ENCODE measurements at regions not wholly inside any gene's neighbourhood (a gene's known extent, or its start where the extent isn't known, plus 50 kb on each side); places are given as distances from the start of the nearest gene placed in this dataset.
A peak's percentile ranks its signal among the peaks of the same experiment; 100 is the strongest.
"Not testable (repeated sequence)": the region's sequence is repeated elsewhere in the genome, so short reads cannot be mapped to it uniquely, and the experiment has no call there.

DNA sequence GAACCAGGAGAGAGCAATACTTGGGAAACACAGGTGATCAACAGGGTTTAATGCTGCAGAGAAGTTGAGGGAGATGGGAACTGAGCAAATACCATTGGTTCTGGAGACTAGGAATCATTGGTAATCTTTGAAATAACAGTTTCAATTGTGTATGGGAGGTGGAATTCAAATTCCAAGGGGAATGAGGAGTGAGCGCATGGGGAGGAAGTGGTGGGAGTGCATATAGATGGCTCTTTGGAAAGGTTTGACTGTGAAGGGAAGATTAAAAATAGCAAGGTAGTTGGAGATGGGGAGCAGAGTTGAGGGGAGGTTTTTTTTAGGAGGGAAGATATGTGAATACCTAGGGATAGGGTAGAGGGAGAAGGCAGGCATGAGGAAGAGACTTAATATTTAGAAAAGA lies 51.1 kb upstream of the ROPN1 start:
- no peak for DNase-seq

DNA sequence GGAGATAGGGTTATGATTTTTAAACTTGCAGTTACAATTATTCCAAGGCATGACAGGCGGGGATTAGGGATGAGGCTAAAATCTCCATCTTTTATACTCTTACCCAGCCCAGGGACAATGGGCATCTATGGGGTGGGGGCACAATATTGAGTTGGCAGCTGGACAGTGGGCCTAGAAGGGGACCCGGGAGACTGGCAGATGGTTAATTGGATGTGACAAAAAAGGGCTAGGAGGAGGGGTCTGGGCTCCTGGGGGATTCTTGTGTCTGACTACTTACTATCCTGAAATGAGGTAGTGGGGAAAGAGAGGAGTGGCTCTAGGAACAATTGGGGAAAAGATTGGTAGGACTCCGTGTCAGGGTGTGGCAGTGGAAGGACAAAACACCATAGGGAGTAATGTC lies 53.0 kb upstream of the ROPN1 start:
- no peak for DNase-seq

DNA sequence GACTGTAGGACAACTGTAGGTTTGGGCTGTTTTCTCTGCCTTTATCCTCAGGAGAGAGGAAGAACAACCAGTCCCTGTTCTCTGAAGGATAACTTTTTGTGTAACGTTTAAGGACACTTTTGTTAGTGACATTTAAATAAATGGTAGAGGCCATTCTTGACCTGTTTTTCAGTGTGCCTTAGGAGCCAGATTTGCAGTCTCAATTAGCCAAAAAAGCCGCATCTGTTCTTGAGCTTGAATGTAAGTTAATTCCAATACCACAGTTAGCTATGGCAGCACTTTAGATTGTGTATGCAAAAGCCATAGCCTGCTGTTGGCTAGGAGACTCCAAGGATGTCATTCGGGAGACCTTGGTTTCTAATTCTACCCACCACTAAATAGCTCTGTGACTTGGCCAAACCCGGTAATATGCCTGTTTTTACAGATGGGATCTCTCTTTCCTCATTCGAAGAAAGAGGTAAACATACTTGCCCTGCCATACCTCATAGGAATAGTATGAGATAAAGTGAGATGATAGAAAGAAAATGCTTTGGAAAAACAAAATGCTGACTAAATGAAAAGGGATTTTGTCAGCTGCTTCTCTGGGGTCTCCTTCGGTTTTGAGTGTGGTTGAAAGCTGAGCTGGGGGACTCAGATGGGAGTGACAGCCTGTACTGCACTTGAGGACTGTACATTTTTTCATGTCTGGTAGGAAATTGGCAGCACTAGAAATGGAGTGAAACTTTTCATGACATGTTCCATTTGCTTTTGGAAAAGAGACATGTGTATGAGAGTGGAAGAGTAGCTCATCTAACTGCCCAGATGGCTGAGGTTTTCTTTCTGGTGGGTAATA lies 57.3 kb upstream of the ROPN1 start:
- no peak for DNase-seq

DNA sequence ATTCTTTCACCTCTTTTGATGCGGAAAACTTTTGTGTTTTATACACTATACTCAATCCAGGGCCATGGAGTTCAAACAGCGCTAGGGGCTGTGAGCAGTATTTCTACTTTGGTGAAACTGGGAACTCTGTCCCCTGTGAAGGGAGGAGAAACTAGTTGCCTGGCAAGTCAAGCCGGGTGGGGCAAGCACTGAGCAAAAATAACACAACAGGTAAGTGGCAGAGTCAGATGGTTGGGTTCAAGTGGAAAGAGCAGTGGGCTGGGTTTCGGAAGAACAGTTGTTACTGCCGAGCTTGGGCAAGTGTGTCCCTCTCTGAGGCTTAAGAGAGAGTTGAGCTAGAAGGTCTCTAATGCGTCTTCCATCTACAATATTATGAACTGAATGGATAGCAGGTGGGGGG lies 59.7 kb upstream of the ROPN1 start:
- DNase-seq = no peak

DNA sequence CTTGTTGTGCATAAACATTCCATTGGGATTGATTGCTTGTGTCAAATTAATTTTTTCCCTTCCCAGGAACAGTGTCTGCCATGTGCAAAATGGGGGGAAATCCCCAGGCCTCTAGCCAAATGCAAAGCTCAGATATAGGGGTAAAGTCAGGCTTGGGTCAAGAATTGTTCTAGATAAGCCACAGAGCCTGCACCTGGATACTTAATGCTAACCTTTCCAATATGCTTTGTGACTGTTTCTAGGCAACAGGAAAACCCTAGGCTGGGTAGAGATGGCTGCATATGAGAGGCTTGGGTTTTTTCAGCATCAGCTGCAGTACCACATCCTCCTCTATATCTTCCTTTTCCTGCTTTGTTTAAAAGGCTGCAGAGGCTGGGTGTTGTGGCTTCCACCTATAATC lies 61.9 kb upstream of the ROPN1 start:
- peak; percentile 19 for DNase-seq

DNA sequence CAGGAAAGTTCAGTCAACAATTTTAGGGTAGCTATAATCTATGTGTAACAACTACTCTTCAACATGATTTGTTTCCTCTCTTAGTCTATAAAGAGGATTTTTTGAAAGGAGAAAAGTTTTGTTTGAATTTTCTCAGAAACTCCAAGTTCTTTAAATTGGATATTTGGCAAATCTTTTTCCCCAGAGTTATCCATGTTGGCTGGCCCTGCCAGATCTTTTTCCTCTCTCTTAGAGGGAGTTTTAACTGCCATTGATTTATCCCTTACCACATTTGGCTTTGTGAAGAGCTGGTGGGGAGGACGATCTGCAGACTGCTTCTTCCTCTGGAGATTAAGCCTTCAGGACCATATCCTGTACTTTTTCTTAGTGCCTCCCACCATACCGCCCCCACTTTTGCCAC lies 64.9 kb upstream of the ROPN1 start:
- no peak for DNase-seq

DNA sequence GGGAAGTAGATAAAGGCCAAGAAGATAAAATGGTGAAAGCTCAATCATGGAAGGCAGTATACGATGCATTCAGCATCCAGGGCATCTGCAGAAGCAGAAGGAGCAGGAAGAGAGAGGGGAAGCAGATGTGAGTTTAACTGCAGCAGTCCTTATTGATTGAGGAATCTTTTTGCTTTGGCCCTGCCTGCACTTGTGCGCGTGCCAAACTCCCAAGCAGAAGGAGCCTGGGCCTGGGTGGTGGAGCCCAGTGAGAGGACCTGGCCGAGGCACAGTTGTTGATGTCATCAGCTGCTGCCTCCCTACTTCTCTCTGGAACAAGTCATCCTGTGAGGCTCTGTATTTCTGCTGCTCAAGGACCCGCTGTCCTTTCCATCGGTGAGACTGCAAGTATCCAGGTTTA lies 65.5 kb upstream of the ROPN1 start:
- DNase-seq = no peak

DNA sequence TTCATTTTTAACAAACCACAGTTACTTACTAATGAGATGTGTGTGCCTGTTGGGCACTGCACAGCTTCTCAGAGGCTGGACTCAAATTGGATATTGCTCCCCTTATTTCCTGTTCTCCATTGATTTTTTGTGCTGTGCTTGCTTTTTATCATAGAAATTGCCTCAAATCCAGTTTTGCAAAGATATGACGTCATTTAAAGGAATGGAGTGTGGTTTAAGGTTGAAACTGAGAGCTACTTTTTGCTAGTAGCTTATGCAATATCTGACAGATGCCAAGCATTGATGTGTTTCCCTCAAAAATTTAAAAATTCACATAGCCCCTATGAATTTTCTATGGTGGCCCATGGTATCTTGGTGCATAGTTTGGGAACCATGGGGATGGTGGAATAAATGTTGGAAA lies 67.7 kb upstream of the ROPN1 start:
- no peak for DNase-seq

DNA sequence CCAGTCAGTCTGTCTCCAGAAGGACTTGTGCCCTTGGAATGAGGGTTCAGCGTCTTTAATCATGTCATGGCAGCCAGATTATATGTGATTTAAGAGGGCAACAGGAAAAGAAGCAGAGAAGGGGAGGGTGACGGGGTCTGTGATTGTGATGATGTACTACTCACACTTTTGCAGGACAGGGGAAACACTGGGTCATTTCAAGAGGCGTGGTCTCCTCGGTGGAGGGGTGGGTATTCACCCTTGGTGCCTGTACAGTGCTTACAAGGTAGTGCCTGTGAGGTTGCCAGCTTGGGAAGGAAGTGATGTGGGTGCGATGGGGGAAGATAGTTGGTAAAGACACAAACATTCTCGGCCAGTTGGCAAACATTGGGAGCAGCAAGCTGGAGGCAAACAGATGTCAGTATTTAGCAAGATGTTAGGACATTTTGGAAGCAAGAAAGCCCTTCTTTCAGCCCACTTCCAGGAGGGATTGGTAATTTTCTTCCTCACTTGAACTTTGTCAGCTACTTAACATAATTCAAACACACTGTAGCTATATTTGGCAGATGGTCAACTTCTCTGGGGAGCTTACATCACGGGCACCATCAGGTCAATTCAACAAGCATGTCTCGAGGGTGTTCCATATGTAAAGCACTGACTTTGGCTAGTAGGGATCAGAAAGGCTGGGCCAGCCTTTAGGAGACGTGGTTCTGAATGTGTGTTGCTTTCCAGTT lies 71.4 kb upstream of the ROPN1 start:
- DNase-seq = no peak

DNA sequence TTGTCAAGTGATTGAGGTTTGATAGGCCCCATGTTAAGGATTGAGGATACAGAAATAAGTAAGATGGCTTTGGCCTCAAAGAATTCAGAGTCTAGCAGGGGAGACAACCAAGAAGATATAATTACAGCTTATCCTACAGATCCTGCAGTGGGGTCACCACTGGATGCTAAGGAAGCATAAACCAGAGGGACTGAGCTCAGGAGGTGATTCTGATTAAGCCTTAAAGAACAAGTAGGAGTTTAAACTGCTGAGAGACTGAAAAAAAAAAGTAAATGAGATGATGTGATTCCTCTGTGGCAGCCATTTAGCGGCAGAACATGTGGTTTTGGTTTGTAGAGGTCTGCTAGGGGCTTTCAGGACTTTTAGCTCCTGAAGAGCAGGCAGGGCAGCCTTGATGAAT lies 72.1 kb upstream of the ROPN1 start:
- no peak for DNase-seq

DNA sequence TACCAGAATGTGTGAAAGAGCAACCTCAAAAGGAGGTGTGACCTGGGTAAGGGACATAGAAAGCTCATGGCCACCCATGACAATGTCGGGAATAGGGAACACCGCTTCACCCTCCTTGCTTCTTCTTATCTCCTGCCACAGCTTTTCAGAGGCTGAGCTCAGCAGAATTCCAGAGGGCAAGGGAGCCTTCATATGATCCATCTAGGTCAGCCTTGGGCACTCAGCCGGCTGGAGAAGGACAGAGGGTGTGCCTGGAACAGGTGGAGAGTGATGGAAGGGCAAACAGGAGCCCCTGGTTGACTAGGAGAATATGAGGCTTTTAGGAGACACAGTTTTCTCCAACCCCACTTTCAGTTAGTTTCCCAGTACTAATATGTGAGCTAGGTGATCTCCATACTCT lies 74.6 kb upstream of the ROPN1 start:
- not testable (repeated sequence) for DNase-seq

DNA sequence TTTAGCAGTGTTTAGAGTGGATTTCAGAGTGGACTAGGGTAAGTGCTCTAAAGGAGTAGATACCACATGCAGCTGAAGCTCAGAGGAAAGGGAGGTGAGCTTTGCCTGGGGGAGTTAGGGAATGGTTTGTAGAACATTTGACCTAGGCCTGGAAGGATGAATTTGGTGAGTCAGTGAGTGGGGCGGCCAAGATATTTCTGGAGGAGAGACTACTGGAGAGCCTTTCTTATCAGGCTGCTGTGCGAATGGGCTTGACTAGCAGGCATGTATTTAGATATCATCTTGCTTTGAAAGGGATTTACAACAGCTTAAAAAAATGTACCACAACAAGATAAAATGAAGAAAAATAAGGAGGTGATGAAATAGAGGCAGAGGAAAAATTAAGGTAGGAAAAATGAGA lies 77.8 kb upstream of the ROPN1 start:
- DNase-seq = not testable (repeated sequence)

DNA sequence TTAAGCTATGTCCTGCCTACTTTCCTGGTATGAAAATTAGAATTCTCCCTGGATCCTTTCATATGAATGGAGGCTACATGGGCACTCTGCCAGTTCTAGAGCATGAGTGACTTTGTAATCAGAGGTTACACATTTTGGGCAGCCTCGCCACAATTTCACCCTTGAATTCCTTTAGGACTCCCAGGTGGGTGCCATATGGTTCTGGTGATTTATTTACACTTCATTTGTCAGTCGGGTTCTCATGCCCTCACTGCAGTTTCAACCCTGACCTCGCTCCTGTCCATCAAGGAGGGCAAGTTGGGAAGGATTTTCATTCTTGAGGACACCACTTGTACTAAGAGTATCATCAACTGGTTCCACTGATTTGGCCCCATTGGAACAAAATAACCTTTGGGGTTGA lies 83.2 kb upstream of the ROPN1 start:
- DNase-seq = not testable (repeated sequence)

DNA sequence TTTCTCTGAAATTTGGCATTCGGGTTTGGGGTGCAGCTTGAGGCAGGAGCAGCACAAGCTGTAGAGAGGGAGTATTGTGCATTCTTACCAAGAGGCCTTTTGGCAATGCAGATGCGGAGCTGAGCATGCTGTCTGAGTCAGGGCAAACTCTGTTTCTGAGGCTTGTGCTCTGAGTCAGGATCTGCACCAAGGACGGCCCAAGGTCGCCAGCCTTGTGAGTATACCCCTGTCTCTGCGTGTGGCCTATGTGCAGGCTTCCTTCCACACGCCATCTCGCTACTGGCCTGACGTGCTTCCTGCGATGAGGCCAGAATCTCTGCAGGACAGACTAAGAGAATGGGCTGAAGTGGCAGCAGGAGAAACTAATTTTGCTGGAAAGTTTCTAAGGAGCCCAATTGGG lies 83.8 kb upstream of the ROPN1 start:
- DNase-seq = no peak

DNA sequence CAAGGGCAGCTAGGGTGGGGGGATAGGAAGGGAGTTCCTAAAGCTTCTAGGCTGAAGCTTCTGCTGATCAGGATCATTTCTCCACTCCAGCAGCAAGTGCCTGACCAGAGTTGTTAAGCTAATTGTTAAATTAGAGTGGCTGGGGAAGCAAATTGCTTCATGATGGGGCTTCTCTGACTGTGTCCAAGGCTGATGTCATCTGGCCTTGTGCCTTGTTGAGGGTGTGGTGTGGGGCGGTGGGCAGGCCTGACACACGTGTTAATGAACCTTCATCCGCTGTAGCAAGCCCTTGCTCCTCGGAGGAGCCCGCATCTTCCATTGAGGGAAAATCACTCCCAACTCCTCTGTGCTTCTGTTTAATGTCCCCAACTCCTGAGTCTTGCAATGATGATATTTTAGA lies 84.3 kb upstream of the ROPN1 start:
- DNase-seq = no peak

DNA sequence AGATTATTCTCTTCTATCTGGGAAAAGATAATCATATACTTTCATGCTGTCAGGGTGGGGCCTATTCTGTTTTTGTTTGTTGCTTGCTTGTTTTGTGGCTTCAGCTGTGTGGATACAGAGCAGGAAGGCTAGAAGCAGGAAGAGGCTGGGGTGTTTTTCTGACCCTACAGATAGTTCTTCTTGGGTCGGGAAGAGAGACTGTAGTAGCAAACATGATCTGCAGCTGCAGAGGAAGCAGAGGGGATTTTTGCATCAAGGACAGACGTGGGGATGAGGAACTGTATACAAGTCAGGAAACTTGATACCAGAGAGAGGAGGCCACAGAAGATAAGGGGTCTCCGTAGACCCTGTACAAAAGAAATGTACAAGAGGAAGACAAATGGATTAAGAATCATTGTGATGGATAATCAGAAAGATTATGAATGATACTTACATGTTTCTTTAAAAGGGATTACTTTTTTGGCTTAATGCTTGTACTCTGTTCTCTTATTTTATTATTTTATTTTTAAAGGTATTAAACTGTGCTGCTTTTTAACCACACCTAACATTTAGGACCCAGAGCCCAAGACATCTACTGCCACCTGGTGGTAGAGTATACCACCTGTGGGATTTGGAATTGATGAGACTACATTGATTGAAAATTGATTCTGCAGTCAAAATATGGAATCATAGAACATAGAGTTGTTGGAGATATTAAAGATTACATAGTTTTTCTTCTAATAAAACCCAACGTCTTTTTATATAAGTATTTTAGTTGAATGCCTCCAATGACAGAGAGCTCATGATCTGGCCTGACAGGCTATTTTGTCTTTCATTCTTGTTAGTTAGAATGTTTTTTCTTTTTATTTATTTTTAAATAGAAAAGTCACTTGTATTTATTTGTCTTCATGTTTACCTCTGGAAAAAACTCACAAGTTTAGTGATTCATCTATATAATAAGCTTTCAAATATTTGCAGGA lies 87.3 kb upstream of the ROPN1 start:
- DNase-seq = peak; percentile 63

DNA sequence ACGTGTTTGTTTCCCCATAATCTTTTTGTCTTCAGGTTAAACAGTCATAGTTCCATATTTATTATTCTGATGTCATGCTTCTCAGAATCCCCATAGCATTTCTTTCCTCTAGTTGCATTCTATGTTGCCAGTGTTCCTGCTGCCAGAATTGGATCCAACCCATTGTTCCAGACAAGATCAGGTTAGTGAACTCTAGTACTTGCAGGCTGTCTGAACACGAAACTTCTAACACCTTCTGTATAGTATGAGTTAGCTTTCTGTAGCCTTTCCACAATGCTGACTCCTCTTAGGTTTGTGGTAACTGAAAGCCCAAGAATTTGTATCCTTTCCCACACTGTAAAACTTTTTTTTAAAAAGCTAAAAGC lies 88.0 kb upstream of the ROPN1 start:
- no peak for DNase-seq

DNA sequence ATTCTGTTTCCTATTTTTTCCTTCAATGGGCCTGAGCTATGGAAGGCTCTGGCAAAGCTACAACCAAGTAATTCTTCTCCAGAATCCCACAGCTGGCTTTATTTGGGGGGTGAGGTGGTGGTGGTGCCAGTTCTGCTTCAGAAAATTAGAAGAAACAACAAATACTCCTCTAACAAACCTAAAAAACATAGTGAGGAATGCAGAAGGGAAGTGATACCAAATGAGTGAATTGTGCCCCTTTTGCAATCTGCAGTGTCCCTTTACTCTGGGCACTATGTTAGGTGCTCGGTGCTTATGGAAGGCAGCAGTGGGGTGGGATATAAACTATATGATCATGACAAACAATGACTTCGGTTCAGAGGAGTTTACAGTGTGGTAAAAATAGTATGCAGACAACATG lies 90.4 kb upstream of the ROPN1 start:
- DNase-seq = no peak

DNA sequence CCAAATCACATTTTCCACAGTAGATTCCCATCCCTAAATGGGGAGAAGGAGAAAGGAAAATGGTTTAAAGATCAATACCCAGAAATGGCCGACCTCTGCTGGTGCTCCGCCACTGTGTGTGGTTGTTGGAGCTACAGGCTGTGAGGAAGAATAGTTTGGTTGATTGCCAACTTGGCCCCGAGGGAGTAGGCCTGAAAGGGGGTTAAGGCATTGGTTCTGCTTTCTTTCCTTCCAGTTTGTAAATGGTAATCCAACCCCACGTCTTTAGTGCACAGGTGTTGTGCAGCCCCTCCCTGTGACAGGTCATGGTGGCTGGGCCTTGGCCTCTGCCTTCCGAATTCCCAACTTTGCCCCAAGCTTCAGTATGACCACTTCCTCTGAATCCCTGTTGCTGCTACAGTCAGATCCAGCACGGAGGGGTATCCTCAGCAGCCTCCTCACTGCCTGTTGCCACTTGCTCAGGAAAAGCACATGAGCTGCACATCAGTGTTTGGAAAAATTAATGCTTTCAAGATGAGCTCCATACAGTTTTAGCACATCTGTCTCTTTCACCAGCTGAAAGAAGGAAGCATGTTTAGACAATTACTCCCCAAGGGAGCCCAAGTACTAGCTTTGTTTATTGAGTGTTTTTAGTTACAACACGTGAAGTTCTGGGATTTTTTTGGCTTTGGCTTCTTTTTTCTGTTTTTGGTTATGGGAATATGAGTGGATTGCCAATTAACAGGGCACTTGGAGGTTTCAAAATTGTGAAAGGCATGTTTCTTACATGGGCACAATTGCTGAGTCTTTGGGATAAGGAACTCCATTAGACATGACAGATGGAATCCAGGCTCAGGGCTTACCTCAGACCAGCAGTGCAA lies 92.3 kb upstream of the ROPN1 start:
- peak; percentile 46 for DNase-seq

DNA sequence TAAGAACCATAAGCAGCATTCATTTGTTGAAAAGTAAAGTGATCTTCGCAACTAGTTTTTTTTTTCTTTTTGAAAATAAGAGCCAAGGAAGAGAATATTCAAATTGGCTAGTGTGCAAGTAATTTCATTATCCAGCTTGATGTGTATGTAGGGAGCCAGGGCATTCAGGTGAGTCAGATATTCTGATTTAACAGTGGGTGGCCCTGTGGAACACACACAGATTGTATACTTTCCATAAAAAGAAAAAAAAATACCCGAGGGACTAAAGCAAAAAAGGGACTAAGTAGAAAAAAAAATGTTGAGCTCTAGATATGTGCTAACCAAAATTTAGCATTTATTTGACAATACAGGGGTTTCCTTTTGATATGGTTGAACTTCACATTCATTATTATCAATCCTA lies 96.9 kb upstream of the ROPN1 start:
- no peak for DNase-seq

DNA sequence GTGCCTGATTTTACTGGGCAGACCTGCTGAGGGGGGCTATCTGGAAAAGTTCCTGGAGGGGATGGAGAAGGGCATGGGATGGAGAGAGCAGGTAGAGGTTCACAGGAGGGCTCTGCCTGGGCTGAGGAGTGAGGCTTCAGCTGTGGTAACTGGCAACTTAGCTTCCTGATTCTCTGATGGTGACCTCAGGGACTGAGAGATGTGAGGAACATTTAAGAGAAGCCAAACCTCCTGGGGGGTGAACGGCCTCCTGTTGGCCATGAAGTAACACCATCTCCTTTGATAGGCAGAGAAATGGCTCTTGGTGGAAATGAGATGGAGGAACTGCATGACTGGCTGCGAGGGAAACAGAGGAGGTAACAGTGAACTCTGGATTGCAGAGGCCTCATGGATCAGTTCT lies 97.3 kb upstream of the ROPN1 start:
- DNase-seq = no peak

DNA sequence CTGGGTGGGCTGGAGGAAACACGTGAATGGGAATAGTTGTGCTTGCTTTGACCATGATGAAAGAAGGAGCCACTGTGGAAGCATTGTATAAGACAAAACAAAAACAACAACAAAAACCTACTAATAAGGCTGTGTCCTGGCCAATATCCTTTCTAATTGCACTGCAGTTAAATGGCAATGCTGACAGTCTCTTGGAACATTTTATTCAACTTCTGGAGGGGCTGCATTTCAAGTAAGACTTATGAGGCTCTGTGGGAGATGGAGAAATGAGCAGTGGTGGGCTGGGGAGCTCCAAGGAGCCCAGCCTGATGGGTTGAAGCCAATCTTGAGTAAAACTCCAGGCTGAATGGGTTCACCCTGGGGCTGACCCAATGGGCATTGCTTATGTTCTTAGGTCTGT lies 99.8 kb upstream of the ROPN1 start:
- no peak for DNase-seq

DNA sequence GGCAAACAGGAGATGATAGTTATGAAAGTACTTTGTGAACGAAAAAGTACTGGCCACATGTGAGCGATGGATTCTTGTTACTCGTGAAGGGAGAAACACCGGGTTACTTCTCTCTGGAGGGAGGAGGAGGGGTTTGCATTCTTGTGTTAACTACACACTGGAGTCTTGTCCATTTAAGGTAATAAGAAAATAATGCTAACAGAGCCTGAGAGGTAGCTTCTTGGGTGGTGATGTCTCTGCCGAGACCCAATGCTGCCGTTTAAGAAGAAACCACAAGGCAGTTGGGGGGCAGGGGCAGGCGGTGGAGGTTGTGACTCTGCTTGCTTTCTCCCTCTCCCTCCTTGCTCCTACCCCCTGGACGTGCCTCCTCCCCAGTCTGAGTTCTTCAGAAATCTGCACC lies 100.9 kb upstream of the ROPN1 start:
- DNase-seq = no peak

Measured in COR-L47 (cell line).